Osteocyte (in vitro differentiated cells): ENCODE measurements at regions not wholly inside any gene's neighbourhood (a gene's known extent, or its start where the extent isn't known, plus 50 kb on each side); places are given as distances from the start of the nearest gene placed in this dataset.

Experiments used
- DNase-seq: peaks from one replicate; pipeline ENCODE4 v3.0.0; 2021; ENCODE audit warnings: mixed read lengths; ENCODE audit not compliant: unreplicated experiment; ENCODE audit errors: extremely low spot score
- H3K27ac Mint-ChIP-seq: one replicate; pipeline ENCODE4 v1.8.0; 2021; ENCODE audit warnings: mild to moderate bottlenecking, mixed read lengths; ENCODE audit not compliant: unreplicated experiment
- H3K27me3 Mint-ChIP-seq: one replicate; pipeline ENCODE4 v1.8.0; 2021; ENCODE audit warnings: mixed read lengths; ENCODE audit not compliant: unreplicated experiment
- H3K36me3 Mint-ChIP-seq: one replicate; pipeline ENCODE4 v1.8.0; 2021; ENCODE audit warnings: mixed read lengths; ENCODE audit not compliant: unreplicated experiment
- H3K4me1 Mint-ChIP-seq: one replicate; pipeline ENCODE4 v1.8.0; 2021; ENCODE audit warnings: mixed read lengths; ENCODE audit not compliant: unreplicated experiment
- H3K4me3 Mint-ChIP-seq: one replicate; pipeline ENCODE4 v1.8.0; 2021; ENCODE audit warnings: mild to moderate bottlenecking, moderate library complexity, mixed read lengths; ENCODE audit not compliant: unreplicated experiment
- H3K9me3 Mint-ChIP-seq: one replicate; pipeline ENCODE4 v1.8.0; 2021; ENCODE audit warnings: mixed read lengths; ENCODE audit not compliant: unreplicated experiment
- CTCF ChIP-seq: fragments of 200-600 bp; sonication (generic); IDR thresholded peaks from 2 replicates; pipeline ENCODE4 v1.5.0; 2021; ENCODE audit warnings: antibody characterized with exemption, mild to moderate bottlenecking, moderate library complexity

- no peak for TF ChIP-seq CTCF
- peaks cover 8% of the 10 kb centered on the region for H3K27me3 Mint-ChIP-seq
- H3K9me3 Mint-ChIP-seq, result peaks cover 7% of the 10 kb centered on the region
- no peaks in the 10 kb centered on the region for H3K4me1 Mint-ChIP-seq
- H3K27ac Mint-ChIP-seq, result no peak overlapping the region
- no peak for DNase-seq
- no peaks in the 10 kb centered on the region for H3K36me3 Mint-ChIP-seq
- H3K4me3 Mint-ChIP-seq, result no peak overlapping the region
Measured at GRCh38 chr7:79781716-79782115, 328.2 kb upstream of the MAGI2 start.

- Mint-ChIP-seq H3K36me3 (no peaks in the 10 kb centered on the region), H3K4me3 (no peak overlapping the region), H3K27me3 (peaks cover 5% of the 10 kb centered on the region), H3K9me3 (peaks cover 6% of the 10 kb centered on the region), H3K4me1 (no peaks in the 10 kb centered on the region), H3K27ac (no peak overlapping the region)
- no peak for DNase-seq
- no peak for TF ChIP-seq CTCF
Measured at GRCh38 chr7:79778786-79779770, 325.6 kb upstream of the MAGI2 start.

- H3K27me3 Mint-ChIP-seq, result peaks cover 7% of the 10 kb centered on the region
- no peaks in the 10 kb centered on the region for H3K4me1 Mint-ChIP-seq
- H3K9me3 Mint-ChIP-seq, result no peaks in the 10 kb centered on the region
- no peaks in the 10 kb centered on the region for H3K36me3 Mint-ChIP-seq
- no peak for TF ChIP-seq CTCF
- DNase-seq, result no peak
- no peak overlapping the region for H3K27ac Mint-ChIP-seq
- H3K4me3 Mint-ChIP-seq, result no peak overlapping the region
Measured at GRCh38 chr7:79775911-79776310, 322.4 kb upstream of the MAGI2 start.

GRCh38 chr7:79774150-79774549, 320.7 kb upstream of the MAGI2 start:
- no peaks in the 10 kb centered on the region for H3K9me3 Mint-ChIP-seq
- no peak for DNase-seq
- no peaks in the 10 kb centered on the region for H3K4me1 Mint-ChIP-seq
- H3K27me3 Mint-ChIP-seq, result peaks cover 10% of the 10 kb centered on the region
- H3K36me3 Mint-ChIP-seq, result no peaks in the 10 kb centered on the region
- H3K4me3 Mint-ChIP-seq, result no peak overlapping the region
- no peak overlapping the region for H3K27ac Mint-ChIP-seq
- no peak for TF ChIP-seq CTCF

GRCh38 chr7:79770970-79771369, 317.5 kb upstream of the MAGI2 start:
- no peaks in the 10 kb centered on the region for H3K36me3 Mint-ChIP-seq
- no peaks in the 10 kb centered on the region for H3K4me1 Mint-ChIP-seq
- no peaks in the 10 kb centered on the region for H3K9me3 Mint-ChIP-seq
- no peak for DNase-seq
- H3K4me3 Mint-ChIP-seq, result no peak overlapping the region
- TF ChIP-seq CTCF, result no peak
- no peak overlapping the region for H3K27ac Mint-ChIP-seq
- peaks cover 5% of the 10 kb centered on the region for H3K27me3 Mint-ChIP-seq
